NCI-H82 treated with DMSO at 0.1 percent for 48 hours (cell line): ENCODE measurements at regions not wholly inside any gene's neighbourhood (a gene's known extent, or its start where the extent isn't known, plus 50 kb on each side); places are given as distances from the start of the nearest gene placed in this dataset.

ENCODE experiments used
- DNase-seq: peaks from one replicate; lab custom pipeline; 2025; ENCODE audit not compliant: unreplicated experiment; lab: John Stamatoyannopoulos, UW

DNA sequence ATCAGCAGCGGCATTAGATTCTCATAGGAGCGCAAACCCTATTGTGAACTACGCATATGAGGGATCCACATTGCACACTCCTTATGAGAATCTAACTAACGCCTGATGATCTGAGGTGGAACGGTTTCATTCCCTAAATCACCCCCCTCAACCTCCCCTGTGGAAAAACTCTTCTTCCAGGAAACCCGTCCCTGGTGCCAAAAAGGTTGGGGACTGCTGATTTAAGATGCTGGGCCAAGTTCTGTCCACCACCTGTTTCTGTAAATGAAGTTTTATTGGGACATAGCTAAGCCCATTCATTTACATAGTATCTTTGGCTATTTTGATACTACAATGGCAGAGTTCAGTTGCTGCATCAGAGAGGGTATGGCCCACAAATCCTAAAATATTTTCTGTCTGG is 268.2 kb upstream of the PRDM1 start:
- DNase-seq = no peak

DNA sequence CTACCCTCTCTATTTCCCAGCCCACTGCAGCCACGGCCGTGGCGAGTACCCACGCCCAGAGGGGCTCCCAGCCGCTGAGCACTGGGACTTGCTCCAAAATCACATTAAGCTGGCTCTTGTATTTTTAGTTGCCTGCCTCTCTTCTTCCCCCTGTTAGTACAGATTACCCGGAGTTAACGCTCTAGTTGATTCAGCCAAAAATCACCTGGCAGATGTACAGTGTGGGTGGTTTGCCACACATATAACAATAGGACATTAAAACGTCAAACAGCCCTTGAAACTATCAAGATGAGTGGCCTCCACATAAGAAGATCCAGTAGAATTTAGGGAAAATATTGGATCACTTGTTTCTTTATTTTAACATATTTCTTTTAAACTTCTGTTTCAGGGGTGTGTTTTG is 268.8 kb upstream of the PRDM1 start:
- DNase-seq = no peak

DNA sequence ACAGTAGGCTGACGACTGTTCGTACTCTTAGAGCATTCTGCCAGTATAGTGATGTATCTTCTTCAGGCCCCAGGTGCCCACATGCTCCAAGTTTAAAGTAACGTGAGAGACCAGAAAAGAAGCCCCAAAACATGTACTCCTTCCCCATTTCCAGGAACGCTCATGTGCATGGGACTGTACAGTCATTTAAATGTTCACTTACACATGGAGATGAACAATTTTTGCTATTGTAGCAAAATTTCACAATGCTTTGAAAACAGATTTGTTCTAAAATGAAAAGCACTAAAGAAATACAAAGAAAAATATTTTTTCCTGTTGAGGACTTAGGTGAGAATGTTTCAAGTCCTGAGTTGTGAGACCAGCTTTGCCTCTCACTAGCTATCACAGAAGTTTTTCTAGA is 269.3 kb upstream of the PRDM1 start:
- no peak for DNase-seq

DNA sequence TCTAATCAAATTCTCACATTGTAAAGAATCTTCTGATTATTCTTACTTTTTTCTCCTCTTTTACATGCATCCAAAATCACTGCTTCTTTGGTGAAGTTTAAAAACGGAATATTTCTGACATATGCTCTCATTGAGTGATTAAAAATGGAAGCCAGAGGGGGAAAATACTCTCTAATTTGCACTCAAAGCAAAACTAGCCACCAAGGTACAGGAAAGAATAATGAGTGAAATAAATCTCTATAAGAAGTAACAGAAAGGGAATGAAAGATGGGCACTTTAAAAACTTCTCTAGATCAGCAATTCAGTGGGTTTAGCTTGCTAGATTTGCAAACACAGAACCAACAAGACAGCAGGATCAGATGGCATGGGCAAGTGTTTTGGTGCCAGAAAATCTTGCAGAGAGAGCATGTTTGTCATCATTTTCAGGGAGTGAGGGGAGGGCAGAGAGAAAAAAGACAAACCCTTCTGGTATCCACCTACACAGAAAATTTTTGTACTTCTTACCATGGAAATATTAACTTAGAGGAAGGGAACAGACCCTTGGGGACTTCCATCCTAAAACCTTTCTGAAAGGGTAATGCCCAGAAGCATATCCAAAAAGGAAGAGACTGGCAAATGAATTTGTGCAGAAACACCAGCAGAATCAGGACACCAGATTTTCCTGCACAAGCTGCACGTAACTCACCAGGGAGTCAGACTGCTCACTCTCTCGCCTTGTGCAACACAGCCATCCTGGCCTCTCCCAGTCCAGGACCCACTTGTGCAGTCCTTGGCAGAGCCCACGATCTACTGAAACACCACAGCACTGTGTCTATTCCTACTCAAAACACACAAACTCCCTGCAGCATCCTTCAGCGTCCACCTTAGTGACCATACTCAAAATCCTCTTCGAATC is 270.2 kb upstream of the PRDM1 start:
- DNase-seq = no peak

DNA sequence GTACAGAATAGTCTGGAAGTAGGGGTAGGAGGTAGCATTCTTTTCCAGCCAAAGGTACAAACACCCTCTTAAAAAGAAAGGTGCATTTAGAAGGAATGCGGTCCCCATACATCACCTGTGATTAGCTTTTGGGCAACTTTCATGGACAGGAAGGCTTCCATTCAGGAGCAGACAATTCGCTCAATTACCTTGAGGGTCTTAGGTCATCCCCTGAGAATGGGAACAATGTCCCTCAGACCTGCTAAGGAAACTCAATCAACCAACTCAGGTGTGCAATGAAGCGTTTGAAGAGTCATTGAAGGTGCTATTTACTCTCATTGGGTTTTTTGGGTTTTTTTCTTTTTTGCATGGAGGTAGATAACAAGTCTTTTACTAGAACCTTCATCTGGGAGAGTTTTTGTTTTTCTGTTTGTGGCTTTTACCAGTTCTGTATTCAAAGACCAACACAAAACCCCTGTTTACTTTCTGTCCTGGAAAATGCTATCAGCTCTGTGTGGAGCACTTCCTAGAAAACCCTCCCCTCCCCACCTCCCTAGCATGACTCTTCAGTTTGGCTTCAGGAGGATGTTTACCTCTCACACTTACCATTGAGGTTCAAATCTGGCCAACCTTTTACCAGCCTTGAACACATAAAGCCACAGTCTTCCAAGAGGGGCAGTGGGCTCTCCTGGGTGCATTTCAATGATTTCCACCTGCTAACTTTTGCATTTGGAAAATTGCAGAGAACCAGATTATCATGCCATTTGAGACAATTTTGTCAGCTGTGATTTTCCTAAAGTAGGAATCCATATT is 271.2 kb upstream of the PRDM1 start:
- DNase-seq = no peak

DNA sequence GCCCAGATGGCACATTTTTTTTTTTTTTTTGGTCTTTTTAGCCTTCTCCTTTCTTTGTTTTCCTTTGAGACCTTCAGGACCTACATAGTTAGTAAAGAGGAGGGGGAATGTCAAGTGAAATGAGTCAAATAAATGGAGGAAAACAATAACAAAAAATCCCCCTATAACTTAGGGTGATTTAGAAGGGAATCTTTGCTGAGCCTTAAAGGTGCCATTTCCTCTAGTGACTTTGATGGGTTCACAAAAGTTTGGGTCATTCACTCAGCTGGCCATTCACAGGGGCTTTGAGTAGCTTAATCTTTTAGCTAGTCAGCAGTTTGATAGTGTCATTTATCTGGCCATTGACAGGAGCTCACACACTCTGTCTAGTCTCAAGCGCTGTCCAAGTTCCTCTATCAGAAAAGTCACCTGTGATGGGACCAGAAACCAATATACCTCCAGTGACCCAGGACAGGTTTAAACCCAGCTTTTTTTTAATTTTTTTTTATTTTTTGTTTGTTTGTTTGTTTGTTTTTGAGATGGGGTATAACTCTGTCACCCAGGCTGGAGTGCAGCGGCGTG is 275.1 kb upstream of the PRDM1 start:
- no peak for DNase-seq

DNA sequence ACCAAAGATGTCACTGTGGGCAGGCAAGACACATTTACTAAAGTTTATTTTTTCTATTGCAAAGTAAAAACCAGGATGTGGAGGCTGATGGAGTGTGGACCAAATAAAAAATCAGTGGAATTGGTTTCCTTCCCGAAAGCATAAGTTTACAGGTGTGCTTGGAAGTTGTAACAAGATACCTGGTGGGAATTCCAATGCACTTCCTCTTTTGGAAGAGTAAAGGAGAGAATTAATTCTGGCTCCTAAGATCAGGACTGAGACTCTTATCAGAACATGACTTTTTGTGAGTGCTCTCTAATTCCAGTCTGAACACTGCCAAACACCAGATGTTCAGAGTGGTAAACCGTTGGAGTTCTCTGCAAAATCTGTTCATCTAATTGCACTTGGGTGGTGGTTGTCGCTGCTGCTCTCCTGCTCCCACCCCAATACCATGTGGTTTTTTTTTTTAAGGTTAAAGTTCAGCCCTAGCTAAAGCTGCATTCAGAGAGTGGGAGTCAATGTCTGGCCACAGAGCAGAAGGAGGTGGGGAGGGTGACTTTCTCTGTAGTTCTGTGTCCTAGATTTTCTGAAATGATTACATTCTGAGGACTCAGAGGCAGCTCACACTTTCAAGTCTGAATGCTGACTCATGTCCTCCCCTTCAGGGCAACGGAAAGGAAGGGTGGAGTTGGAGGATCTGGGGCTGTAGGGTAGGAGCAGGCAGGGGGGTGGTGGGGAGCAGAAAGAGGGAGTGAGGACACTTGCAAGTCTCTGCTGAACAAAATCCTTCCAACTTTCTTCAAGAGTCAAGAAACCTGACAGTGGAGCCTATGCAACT is 275.8 kb upstream of the PRDM1 start:
- peak; percentile 87 for DNase-seq

DNA sequence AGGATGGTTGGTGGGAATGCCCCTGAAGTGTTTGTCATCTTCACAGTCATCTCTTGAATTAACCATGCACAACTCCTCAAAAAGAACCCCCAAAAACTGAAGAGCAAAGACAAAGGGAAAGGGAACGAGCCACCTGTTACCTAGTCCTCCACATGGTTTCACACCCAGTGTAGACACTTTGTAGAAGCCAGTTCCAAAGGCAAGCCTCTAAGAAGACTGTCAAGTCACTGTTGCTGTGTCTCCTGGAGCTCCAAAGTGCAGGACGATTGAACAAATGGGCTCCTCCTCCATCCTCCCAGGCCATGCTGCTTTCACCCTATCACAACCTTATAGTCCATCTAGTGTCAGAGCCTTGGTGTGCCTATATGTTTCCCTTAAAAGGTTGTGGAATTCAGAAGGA is 277.6 kb upstream of the PRDM1 start:
- no peak for DNase-seq

DNA sequence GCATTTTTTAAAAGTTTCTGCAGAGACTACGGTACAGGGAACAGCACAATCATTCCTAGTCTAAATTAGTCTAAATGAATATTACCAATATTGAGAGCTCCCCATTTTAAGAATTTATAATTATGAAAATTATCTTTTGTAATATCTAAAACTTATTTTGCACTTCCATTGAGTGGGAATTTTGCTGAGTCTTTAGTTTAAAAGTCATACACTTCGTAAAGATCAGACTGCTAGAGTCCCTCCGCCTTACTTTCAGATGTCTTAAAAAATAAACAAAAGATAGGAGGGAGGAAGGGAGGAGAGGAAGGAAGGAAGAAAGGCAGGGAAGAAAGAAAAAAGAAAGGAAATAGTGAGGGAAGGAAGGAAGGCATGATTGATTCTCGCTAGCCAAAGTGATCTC is 278.2 kb upstream of the PRDM1 start:
- DNase-seq = no peak

DNA sequence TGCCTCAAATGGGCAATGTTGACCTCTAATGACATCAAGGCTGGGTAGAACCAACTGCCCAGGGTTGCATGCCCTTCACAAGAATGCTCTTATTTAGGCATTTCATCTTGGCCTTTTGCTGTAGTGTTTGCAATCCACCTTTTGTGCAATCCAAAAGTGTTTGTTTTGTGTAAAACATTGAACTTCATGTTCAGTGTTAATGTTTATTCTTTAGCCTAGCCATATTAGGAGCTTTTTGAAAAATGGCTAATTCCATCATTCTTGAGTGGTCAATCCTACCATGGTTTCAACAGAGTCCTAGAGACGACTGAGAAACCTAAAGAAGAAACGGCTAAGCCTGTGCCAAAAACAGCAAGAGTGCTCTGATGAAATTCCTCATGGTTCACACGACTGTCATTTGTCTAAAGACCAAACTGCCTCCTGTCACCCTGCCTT is 279.6 kb upstream of the PRDM1 start:
- no peak for DNase-seq

DNA sequence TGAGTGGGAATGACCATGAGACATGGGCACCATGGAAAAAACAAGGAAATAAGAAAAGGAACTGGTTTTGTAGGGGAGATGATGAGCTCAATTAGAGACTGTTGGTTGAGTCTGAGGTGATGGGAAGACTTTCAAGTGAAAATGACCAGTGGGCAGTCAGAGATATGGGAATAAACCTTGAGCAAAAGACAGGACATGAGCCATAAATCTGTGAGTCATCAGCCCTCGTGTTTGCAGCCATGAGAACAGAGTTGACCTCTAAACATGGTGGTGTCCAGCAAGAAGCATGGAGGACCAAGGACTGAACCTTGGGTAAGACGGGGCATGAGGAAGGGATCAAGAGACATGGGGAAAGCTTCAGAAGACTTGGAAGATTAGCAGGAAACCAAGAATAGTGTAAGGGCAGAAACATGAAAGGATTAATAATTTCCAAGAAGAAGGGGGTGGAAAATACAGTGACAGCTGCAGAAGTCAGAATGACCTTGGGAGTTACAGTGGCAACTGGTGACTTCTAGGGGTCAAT is 280.6 kb upstream of the PRDM1 start:
- DNase-seq = no peak

DNA sequence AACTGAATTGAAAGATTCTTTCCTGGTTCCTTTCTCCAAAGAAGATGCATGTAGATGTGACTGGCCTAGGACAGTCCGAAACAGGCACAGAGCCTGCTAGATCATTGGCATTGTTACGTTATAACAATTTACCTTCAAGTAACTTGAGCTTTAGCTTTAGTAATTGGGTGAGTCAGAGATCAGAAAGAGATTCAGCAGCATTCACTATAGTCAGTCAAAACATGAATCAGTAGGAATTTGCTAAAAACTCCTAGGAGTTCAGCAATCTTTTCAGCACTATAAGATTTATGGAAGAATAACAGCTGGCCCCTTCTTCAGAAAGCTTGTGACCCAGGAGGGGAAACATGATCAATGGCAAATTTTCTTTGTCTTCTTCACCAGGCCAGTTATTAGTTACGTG is 281.7 kb upstream of the PRDM1 start:
- no peak for DNase-seq

DNA sequence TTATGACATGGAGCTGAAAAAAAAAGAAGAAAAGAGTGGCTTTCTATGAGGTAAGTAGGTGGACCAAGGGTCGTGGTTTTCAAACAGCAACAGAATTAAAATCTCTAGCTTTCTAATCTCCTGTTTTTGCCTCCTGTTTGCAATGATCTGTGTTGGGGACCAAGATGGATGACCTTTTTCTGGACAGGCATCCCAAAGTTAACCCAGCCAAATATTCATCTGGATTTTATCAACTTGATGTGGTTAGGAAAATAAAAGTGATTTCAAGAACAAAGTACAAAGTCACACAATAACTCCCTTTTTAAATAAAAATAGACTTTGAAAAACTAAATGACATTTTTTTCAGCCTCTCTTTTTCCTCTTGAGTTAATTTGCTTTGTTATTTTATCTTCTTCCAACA is 282.1 kb upstream of the PRDM1 start:
- no peak for DNase-seq

DNA sequence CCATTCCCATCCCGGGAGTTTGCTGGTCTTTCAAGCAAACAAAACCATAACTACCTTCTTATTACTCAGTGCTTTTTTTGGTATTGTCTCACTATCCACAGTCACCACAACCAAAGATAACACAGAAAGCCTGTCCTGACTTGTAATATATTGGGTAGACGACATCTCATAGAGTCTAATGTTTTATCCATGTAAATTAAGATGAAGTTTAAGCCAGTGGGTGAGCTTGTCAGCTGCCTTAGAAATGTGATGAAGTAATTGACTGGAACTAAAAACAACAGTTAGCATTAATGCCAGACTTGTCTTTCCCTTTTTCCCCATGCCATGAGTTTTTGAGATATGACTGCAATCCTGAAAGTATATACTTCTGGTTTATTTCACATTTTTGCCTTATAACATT is 282.7 kb upstream of the PRDM1 start:
- DNase-seq = no peak

DNA sequence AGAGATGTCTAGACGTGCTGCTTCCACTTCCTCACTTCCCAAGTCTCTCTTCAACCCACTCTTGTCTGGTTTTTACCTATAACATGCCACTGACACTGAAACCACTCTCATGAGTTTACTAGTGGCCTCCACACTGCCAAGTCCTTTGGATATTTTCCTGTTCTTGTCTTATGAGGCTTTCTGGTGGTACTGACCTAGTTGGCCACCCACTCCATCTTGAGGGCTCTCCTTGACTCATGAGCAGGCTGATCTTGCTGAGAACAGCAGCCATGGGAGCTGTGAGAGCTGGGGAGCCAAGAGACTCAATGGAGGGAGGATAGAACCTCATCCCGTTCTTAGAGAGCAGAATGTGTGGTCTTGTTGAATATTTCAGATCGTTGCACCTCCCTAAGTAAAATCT is 283.4 kb upstream of the PRDM1 start:
- no peak for DNase-seq

DNA sequence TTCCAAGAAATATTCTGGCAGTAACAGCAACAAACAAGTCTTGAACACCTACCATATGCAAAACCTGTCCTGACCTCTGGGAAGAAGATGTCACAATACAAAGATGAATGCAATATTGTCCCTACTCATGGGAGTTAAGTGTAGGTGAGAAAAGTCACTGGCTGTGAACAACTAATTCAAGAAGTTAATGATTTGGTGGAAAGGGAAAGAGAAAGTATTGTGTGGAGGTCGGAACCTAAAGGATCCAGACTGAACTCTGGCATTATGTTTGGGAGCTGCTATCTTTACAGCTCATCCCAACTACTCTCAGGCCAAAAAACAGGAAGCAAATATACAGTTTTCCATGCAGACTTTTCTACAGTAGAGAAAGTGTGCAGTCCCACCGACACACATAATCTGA is 285.3 kb upstream of the PRDM1 start:
- DNase-seq = no peak

DNA sequence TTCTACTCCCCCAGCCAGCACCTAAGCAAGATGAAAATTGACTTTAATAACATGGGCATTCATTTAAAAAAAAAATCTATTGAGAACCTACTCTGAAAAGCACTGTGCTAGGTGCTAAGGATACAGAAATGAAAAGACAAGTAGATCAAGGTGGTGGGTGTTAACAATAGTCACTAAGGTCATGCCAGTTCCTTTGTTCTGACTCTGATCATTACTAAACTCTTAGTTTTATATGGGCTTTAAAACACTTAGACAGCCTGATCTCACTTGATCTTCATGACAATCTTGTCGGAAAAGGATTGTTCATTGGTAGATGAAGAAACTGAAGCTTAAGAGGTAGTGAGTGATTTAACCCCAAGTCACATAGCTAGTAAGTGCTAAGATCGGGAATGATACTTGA is 285.7 kb upstream of the PRDM1 start:
- no peak for DNase-seq

DNA sequence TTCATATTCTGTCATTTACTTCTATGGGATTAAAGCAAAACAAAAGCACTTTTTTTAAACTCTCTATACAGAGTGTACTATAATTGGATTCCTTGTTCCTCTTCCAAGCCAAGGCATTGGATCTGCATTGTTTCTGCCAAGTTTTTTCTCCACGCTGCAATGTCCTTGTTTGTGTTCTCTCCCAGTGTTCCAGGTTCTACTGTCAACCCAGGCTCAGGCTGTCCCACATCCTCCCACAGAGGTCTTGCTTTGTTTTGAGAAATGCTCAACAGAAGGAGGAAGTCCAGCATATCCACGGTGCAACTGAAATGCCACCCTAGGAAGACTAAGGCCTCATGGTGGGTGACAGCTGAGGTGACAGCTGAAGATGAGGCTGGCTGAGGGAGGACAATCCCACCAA is 287.1 kb upstream of the PRDM1 start:
- peak; percentile 36 for DNase-seq

DNA sequence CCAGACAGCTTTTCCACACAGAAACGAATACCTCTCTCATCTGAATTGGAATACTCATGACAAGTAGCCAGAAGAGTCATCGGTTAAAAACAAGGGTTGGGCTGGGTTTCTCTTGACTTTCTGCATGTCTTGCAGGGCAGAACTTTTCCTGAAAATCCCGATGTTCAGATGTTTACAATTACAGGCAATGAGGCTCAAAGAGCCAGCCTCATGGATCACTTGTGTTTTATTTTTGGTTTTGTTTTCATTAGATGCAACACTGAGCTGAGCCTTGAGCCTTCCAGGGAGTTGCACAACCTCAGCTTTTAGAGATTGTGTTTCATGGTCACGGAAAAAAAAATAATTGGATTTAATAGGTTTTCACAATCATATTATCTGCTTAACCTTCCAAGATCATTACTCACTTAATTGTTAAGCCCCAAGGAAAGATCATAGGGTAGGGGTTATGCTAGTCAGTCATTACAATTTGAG is 288.1 kb upstream of the PRDM1 start:
- peak; percentile 88 for DNase-seq

DNA sequence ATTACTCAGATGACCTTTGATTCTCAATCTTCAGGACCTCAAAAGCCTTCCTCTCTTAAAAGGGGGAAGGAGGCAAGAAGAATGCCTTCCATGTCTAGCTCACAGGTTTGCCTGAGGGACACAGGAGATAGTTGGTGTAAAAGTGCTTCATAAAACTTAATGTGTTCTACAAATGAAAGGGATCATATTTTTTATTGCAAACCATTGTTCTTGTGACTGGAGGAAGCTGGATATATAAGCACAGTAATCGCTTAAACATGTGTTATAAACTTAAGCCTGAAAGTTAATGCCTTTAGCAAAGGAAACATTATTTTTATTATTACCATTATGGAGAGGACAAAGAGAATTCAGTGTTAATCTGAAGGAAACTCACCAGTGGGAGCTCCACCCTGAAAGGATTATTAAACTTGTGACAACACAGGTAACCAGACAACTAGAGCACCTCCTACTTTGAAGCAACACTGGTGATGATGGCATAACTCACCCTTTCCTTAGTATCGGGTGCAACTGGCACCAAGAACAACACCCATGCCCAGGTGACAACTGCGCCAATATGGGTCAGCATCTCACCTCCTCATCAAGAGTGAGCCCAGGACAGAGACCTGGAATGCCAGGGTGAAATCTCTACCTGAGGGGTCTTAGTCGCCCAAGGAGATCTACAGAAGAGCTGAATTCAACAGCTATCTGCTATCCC is 288.7 kb upstream of the PRDM1 start:
- DNase-seq = no peak
